Activated gamma-delta T cell treated with Interleukin-2 at 50 U/mL for 16 hours (primary cell): ENCODE measurements at regions not wholly inside any gene's neighbourhood (a gene's known extent, or its start where the extent isn't known, plus 50 kb on each side); places are given as distances from the start of the nearest gene placed in this dataset.
A peak's percentile ranks its signal among the peaks of the same experiment; 100 is the strongest.
"Not testable (repeated sequence)": the region's sequence is repeated elsewhere in the genome, so short reads cannot be mapped to it uniquely, and the experiment has no call there.

Experiments used
- DNase-seq: peaks from one replicate; pipeline ENCODE4 v3.0.0-alpha.2; 2020

GRCh38 chr1:19591482-19592091 is 52.5 kb upstream of the NBL1 start:
- no peak for DNase-seq

- DNase-seq = no peak
Measured at GRCh38 chr1:19585507-19585906, 58.6 kb upstream of the NBL1 start.

GRCh38 chr1:19582318-19582717 is 61.8 kb upstream of the NBL1 start:
- DNase-seq = peak; percentile 77

- DNase-seq = no peak
Measured at GRCh38 chr1:19581381-19581780, 62.7 kb upstream of the NBL1 start.

- DNase-seq = no peak
Measured at GRCh38 chr1:19577561-19577960, 66.5 kb upstream of the NBL1 start.

- DNase-seq = no peak
Measured at GRCh38 chr1:19577036-19577435, 67.1 kb upstream of the NBL1 start.

- no peak for DNase-seq
Measured at GRCh38 chr1:19569786-19570185, 74.3 kb upstream of the NBL1 start.

- no peak for DNase-seq
Measured at GRCh38 chr1:19567041-19567440, 77.1 kb upstream of the NBL1 start.

- no peak for DNase-seq
Measured at GRCh38 chr1:19564366-19564765, 79.0 kb upstream of the CAPZB start.

- no peak for DNase-seq
Measured at GRCh38 chr1:19563324-19564097, 78.2 kb upstream of the CAPZB start.

GRCh38 chr1:19562847-19563246 is 77.5 kb upstream of the CAPZB start:
- DNase-seq = no peak

GRCh38 chr1:19560480-19560879 is 75.1 kb upstream of the CAPZB start:
- DNase-seq = no peak

GRCh38 chr1:19559641-19560040 is 74.3 kb upstream of the CAPZB start:
- DNase-seq = no peak

- DNase-seq = no peak
Measured at GRCh38 chr1:19557609-19558051, 72.3 kb upstream of the CAPZB start.

GRCh38 chr1:19554090-19554489 is 68.8 kb upstream of the CAPZB start:
- no peak for DNase-seq

GRCh38 chr1:19552291-19553010 is 67.1 kb upstream of the CAPZB start:
- no peak for DNase-seq

- not testable (repeated sequence) for DNase-seq
Measured at GRCh38 chr1:19551837-19552236, 66.5 kb upstream of the CAPZB start.

GRCh38 chr1:19550437-19550836 is 65.1 kb upstream of the CAPZB start:
- DNase-seq = not testable (repeated sequence)

- no peak for DNase-seq
Measured at GRCh38 chr1:19547814-19548213, 62.5 kb upstream of the CAPZB start.

- no peak for DNase-seq
Measured at GRCh38 chr1:19536519-19536918, 51.2 kb upstream of the CAPZB start.

GRCh38 chr1:19535214-19535613 is 49.9 kb upstream of the CAPZB start:
- DNase-seq = no peak
